ENCODE measurements at regions not wholly inside any gene's neighbourhood (a gene's known extent, or its start where the extent isn't known, plus 50 kb on each side); places are given as distances from the start of the nearest gene placed in this dataset.

GRCh38 chr7:130937830-130938229, 203.8 kb upstream of the KLF14 start:
- no peak for DNase-seq
- in situ Hi-C loops (cut with MboI; ENCODE audit: low pct_unique_long_range_greater_than_20kb, low sequenced_read_pairs): no loop called here

DNA sequence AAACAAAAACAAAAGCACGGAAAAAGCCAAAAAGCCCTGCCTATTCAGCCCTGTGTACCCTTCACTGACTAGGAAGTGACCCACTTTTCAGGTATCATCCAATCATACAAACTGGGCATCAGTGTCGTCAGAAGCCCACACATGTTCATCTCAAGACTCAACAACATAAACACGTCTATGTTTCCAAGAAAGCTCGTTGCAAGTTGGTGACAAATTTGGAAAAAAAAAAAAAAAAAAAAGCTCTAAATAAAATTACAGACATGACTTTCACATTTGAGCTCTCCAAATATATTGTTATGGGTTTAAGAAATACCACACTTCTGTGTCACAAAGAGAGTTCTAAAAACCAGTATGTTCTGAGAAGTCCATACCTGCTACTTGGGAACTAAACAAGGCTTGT, 204.7 kb upstream of the KLF14 start:
- DNase-seq: no peak
- in situ Hi-C loops (cut with MboI; ENCODE audit: low pct_unique_long_range_greater_than_20kb, low sequenced_read_pairs): no loop called here

- in situ Hi-C loops (cut with MboI; ENCODE audit: low pct_unique_long_range_greater_than_20kb, low sequenced_read_pairs): no loop called here
- no peak for DNase-seq
These were observed 205.5 kb upstream of the KLF14 start for GRCh38 chr7:130939321-130940095.

- in situ Hi-C loops (cut with MboI; ENCODE audit: low pct_unique_long_range_greater_than_20kb, low sequenced_read_pairs): no loop called here
- DNase-seq: no peak
These were observed 206.3 kb upstream of the KLF14 start for GRCh38 chr7:130940326-130940725.

- no peak for DNase-seq
- in situ Hi-C loops (cut with MboI; ENCODE audit: low pct_unique_long_range_greater_than_20kb, low sequenced_read_pairs): no loop called here
These were observed 206.9 kb upstream of the KLF14 start for GRCh38 chr7:130940907-130941306.

GRCh38 chr7:130941322-130942210, 207.6 kb upstream of the KLF14 start:
- DNase-seq: no peak
- in situ Hi-C loops (cut with MboI; ENCODE audit: low pct_unique_long_range_greater_than_20kb, low sequenced_read_pairs): no loop called here

DNA sequence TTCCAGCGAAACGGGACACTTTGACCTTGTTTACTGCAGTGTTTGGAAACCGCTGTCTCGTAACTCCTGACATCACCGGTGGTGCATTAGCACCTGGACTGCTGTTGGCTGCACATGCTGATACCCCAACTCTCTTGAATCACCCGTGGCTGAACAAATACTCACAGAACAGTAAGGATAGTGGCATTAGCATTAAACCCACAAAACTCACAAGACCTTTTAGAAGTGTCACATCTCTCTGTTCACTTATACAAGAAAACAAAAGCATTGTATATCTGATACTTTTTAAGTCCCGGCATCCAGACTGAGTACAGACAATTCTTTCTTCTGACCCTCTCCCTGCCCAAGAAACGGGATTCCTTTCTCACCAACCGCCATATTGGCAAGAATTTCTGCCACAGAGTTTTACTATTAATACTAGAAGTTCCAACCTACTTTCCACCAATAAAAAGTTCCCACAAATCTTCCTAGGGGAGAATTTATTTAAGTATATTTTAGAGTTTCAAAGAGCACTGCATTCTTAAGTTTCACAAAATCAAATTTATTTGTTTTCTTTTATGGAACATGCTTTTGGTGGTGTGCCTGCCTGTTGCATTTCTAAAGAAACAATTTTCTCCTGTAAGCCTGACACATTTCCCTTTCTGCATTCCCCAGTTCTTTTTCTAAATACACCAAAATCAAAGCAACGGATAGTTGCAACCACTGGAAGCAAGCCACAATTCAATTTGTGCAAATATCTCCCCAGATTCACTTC, 208.4 kb upstream of the KLF14 start:
- no peak for DNase-seq
- in situ Hi-C loops (cut with MboI; ENCODE audit: low pct_unique_long_range_greater_than_20kb, low sequenced_read_pairs): no loop called here

DNA sequence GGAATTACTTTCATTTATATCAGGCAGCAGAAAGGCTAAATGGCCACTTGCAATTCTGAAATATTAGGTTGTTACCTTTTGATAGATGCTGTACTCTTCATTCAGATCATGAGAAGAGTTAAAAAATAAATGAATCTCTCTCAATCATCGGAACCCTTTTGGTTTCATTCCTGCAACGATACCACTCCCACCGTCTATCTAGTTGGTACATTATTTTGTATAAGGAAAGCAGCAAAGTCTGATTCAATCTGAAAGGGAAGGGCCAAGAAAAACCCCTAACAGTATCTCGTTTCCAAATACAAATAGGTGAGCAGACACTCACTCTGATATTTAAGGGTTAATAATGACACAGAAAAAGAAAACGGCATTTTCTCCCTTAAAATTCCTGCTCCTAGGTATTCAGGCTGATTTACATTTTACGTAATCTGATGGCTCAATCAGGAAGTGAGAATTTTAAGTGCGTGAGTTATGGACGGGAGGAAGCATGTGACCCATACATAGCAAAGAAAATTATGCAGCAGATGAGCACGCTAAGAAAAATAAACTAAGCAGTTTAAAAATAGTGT, 209.4 kb upstream of the KLF14 start:
- in situ Hi-C loops (cut with MboI; ENCODE audit: low pct_unique_long_range_greater_than_20kb, low sequenced_read_pairs): no loop called here
- no peak for DNase-seq

- in situ Hi-C loops (cut with MboI; ENCODE audit: low pct_unique_long_range_greater_than_20kb, low sequenced_read_pairs): no loop called here
- no peak for DNase-seq
These were observed 210.0 kb upstream of the KLF14 start for GRCh38 chr7:130943981-130944380.

DNA sequence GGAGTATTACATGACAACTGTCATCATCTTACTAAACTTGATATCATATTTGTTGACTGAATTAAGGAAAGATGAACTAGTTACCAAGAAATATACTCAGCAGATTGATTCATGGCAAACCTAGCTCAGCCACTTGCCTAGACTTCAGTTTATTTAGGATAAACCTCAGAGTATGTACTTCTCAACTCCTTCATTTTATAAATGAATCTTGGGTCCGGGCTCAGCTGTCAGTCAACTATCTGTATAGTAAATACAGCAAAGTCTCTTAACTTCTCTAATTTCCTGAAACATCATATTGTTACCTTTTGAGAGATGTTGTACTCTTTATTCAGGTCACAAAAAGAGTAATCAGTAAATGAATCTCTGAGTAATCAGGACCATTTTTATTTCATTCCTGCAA, 211.0 kb upstream of the KLF14 start:
- DNase-seq: no peak
- in situ Hi-C loops (cut with MboI; ENCODE audit: low pct_unique_long_range_greater_than_20kb, low sequenced_read_pairs): no loop called here

GRCh38 chr7:130945411-130945811, 211.4 kb upstream of the KLF14 start:
- no peak for DNase-seq
- in situ Hi-C loops (cut with MboI; ENCODE audit: low pct_unique_long_range_greater_than_20kb, low sequenced_read_pairs): no loop called here

- no peak for DNase-seq
- in situ Hi-C loops (cut with MboI; ENCODE audit: low pct_unique_long_range_greater_than_20kb, low sequenced_read_pairs): no loop called here
These were observed 212.1 kb upstream of the KLF14 start for GRCh38 chr7:130946114-130946513.

DNA sequence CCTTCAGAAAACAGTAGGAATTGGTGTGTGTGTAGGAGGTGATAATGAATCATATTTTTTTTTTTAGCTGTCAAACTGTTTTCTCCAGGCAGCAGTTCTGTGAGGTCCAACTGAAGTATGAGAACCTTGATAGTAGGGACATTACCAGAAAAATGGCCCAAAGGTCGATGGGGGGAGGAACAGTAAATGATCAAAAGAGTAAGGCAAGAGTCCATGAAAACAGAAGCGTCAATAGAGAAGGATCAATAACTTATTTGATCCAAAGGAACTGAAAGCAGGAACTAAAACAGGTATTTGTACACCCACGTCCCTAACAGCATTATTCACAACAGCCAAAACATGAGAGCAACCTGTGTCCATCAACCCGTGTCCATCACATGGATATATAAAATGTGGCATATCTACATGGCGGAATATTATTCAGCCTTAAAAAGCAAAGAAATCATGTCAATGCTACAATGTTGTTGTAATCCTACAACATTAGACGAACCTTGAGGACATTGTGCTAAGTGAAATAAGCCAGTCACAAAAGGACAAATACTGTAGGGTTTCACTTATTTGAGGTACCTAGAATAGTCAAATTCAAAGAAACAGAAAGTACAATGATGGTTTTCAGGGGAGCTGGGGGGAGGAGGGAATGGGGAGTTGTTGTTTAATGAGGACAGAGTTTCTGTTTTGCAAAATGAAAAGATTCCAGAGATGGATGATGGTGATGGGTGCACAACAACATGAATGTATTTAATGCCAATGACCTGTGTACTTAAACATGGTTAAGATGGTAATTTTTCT, 214.0 kb upstream of the KLF14 start:
- no peak for DNase-seq
- in situ Hi-C loops (cut with MboI; ENCODE audit: low pct_unique_long_range_greater_than_20kb, low sequenced_read_pairs): no loop called here

DNA sequence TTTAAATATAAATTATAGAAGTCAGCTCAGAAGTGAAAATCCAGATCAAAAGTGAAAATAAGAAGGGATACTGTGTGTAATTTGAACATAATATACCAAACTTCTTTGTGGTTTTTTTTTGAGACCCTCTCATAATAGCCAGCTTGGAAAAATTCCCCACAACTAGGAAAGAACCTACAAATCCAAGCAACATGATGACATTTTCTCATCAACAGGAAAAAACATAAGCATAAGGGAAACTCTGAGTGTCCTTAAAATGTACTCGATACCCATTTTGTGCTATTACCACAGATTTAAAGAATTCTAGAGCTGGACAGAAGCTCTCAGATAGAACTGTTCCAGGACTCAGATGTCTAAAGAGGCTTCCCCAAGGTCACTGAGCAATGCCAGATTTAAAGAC, 214.8 kb upstream of the KLF14 start:
- in situ Hi-C loops (cut with MboI; ENCODE audit: low pct_unique_long_range_greater_than_20kb, low sequenced_read_pairs): no loop called here
- no peak for DNase-seq

- in situ Hi-C loops (cut with MboI; ENCODE audit: low pct_unique_long_range_greater_than_20kb, low sequenced_read_pairs): no loop called here
- DNase-seq: no peak
These were observed 215.5 kb upstream of the KLF14 start for GRCh38 chr7:130949550-130949949.

DNA sequence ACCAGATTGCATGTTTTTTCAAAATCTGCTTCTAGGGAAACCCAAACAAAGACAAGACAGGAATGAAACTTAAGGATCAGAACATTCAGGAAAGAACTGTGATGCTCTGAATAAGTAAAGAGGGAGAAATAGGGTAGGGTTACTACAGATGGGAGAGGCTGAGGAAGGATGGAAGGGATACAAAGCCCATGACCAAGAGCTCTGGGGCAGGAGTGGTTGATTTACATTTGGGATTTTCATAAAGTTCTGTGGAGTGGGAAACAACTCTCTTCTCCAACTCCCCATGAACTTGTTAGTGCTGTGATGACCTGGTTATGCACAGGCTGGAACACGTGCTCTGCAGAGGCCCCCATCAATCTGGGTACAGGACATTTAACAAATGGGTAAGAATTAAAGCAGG, 216.0 kb upstream of the KLF14 start:
- in situ Hi-C loops (cut with MboI; ENCODE audit: low pct_unique_long_range_greater_than_20kb, low sequenced_read_pairs): no loop called here

GRCh38 chr7:130950741-130951140, 216.7 kb upstream of the KLF14 start:
- in situ Hi-C loops (cut with MboI; ENCODE audit: low pct_unique_long_range_greater_than_20kb, low sequenced_read_pairs): no loop called here
- no peak for DNase-seq

More for the DNA sequence above, 216.0 kb upstream of the KLF14 start:
- no peak for DNase-seq

GRCh38 chr7:130951303-130951975, 217.4 kb upstream of the KLF14 start:
- no peak for DNase-seq
- in situ Hi-C loops (cut with MboI; ENCODE audit: low pct_unique_long_range_greater_than_20kb, low sequenced_read_pairs): no loop called here
